KG1 (cell line): ENCODE measurements at regions not wholly inside any gene's neighbourhood (a gene's known extent, or its start where the extent isn't known, plus 50 kb on each side); places are given as distances from the start of the nearest gene placed in this dataset.
A peak's percentile ranks its signal among the peaks of the same experiment; 100 is the strongest.

Source experiments
- DNase-seq: peaks from one replicate; lab custom pipeline; 2025; lab: John Stamatoyannopoulos, UW

DNA sequence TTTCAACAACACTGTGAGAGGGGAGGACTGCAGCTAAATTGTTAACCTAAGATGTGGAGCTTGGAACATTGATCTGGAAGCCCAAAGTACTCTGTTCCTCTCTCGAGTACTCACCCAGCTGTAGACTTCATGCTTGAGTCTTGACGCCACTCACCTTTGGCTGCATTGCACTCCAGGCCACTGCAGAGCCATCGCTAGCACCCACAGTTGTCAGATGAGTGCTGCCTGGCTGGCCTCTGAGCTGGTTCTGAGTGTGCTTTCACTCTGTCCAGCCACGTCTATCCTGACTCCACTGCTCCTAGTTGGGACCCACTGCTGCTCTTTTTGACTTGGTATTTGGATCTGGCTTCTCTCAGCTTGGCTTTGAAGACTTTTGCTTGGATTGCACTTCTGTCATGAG, 552.1 kb downstream of the DCDC2C start:
- no peak for DNase-seq

DNA sequence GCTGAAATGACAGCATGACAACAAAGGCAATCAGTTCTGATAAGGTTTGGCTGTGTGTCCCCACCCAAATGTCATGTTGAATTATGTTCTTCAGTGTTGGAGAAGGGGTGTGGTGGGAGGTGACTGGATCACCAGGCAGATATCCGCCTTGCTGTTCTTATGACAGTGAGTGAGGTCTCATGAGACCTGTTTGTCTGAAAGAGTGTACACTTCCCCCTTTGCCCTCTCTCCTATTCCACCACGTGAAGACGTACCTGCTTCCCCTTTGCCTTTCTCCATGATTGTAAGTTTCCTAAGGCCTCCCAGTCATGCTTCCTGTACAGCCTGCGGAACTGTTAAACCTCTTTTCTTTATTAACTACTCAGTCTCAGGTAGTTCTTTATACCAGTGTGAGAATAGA, 553.0 kb downstream of the DCDC2C start:
- DNase-seq, result no peak

DNA sequence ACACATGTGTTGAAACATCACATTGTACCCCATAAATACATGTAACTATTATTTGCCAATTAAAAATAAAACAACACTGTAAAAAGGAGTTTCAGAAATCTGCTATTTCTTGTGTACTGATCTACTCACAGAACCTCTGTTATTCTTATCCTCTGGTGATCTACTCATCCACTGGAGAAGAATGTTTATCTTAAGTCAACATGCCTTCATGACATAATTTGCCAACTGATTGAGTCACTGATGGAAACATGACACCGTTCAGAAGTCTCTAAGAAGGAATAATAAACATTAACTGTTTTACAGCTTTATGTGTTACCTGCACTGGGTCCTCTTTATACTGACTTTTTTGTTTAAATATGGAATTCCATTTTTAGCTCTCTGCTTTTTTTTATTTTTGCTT, 555.2 kb downstream of the DCDC2C start:
- no peak for DNase-seq

DNA sequence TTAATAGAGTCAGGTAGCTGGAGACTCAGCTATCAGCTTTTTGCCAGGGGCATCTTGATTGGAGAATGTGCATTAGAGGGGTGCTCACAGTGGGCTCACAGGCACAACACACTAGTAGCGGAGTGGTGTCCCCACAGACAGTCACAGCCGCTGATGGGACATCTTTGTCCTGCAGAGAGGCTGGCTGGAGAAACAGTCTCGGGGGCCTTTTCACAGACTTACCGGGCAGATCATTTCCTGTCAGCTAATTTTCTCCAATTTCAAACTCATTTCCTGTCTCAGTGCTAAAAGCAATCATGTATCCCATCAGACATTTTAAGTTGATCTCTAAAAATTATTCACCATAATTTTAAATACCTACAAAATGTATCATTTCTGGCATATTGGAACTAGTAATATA, 562.6 kb downstream of the DCDC2C start:
- DNase-seq, result no peak

DNA sequence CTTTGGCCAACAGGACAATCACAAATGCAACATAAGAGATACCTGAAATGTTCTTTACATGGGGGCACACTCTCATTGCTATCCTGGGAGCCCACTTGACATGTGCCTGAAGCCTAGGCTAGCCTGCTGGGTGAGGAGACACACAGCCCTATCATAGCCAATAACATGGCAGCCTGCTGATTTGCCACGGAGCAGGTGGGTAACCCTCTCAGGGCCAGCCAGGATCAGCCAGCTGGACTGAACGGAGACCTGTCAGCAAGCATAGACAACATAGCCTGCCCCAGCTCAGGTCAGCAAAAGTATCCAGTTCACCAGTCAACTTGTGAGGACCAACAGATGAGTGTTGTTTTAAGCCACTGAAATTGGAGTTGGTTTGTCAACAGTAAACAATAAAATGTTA, 566.5 kb downstream of the DCDC2C start:
- DNase-seq, result no peak

DNA sequence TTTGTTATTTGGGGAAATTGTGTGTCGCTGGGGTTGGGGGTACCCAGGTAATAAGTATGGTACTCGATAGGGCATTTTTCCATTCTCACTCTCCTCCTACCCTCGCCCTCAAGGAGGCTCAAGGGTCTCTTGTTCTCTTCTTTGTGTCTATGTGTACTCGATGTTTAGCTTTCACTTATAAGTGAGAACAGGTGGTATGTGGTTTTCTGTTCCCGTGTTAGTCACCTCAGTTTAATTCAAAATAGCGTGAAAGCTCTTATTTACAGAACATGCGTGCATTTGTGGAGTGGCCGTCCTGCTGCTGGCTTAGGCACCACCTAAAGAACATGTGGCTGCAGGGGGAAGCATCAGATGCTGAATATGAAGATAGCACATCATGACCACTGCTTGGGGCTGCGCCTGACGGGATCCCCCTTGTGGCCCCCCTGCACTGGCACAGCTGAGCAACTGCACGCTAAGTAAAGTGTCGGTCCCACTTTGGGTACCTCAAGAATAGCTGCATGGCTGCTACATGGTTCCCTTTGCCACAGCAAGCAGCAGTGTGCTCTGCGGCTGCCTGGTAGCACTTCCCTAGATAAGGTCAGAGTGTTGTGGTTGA, 569.0 kb downstream of the DCDC2C start:
- no peak for DNase-seq

DNA sequence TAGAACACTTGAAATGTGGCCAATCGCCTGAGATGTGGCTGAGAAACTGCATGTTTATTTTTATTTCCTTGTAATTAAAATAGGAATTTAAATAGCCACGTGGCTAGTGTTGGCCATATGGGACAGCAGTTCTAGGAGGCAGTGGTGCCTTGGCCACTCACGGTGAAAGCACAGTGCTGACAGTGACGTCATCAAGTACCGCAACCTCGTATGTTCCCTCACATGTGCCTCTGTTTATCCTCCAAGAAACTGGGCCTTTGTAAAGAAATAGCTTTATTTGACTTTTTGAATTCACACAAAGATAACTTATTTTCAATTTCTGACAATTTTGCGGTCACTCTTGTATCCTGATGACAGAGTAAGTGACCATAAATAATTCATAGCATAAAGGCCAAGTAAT, 575.0 kb downstream of the DCDC2C start:
- DNase-seq, result no peak

DNA sequence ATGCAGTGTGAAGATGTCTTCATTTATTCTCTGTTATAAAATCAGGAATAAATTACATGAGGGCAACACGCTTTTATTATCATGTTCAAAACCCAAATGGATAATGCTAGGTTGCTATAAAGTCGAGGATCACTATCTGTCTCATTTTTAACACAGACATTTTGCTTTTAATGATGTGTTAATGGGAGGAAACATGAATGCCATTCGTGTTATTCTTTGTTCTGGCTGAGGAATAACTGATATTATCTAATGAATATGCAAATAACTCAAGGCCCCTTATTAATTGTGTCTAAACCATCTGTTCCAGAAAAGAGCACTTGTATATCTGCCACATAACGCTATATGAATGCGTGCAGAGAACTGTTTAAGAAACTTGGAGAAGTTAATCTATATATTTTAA, 576.1 kb downstream of the DCDC2C start:
- DNase-seq, result no peak

DNA sequence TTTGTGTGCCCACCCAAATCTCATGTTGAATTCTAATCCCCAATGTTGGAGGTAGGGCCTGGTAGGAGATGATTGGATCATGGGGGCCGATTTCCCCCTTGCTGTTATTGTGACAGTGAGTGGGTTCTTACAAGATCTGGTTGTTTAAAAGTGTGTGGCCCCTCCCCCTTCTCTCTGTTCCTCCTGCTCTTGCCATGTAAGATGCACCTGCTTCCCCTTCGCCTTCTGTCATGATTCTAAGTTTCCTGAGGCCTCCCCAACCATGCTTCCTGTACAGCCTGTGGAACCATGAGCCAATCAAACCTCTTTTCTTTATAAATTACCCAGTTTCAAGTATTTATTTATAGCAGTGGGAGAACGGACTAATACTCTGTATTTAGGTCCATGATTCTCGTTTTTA, 588.1 kb downstream of the DCDC2C start:
- no peak for DNase-seq

DNA sequence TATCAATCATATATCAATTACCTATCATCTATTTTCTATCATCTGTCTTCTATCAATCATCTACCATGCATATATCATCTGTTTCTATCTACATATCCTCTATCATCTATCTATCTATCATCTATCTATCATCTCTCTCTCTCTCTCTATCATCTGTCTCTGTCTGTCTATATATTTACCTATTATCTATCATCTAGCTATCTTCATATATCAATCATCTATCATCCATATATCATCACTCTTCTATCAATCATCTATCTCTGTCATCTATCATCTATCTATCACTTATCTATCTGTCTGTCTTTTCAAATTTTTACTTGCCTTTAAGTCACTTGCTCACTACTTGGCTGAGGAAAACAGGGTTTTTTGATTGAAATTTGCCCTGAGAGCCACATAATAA, 592.3 kb downstream of the DCDC2C start:
- no peak for DNase-seq

DNA sequence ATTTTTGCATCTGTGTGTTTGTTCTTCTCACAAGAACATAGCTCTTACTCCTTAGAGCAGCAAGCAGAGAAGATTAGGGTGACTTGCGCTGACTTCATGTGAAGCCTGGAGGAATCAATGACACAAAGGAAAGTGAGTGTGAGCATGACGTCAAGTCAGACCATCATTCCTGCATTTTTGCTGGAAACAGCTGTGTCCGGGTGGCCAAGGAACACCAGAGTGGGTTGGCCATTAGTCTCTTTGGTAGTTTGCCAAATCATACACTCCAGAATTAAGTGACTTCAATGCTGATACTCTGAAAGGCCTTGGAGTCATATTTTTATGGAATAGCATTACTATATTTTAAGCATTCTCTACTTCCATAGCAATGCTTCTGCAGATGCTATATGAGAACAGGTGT, 597.2 kb downstream of the DCDC2C start:
- DNase-seq, result no peak

DNA sequence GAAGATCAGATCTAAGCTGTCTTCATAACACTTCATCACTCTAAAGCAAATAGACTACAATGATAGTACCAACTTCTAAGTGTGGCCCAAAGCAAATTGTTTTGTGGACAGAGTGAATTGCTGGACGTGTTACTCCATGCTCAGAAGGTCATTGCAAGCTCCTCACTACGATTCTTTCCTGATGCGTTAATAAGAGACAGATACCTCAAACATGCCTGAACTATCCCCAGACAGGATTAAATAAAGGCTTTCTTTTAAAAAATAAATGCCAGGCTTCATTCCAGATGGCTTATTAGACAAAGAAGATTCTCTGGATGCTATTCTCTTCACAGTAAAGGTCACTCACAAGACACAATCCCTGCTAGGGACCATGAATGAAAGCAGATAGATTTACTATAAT, 621.2 kb downstream of the DCDC2C start:
- DNase-seq, result no peak

DNA sequence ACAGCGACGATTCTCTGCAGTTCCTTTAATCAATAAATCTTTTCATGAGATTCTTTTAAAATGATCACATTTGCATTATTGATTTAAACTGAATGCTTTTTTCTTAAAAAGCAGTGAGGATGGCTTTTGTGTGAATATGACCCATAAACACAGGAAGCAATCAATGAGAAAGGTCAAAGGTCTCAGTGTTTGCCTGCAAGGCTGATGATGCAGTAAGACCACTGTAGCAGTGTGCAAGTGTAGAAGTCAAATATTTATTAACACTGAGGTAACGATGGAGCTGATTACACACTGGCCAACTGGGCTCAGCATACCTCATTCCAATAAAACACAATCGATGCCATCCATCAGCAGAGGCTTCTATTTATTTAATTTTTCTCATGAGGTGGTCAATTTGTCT, 633.5 kb downstream of the DCDC2C start:
- no peak for DNase-seq

DNA sequence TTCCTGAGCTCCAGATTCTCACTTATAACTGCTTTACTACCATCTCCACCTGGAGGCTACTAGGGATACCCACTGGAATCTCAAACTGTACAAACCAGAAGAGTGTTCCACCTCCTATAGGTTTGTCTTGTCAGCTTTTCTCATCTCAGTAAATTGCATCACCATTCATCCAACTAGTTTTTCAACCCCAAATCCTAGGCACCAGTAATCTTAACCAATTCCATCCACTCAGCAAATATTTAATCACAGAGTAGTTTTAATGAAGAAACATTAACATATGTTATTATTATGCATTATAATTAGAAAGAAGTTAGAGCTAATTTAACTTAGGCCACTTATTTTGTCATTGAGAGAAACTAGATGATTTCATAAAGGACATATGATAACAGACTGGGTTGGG, 635.0 kb downstream of the DCDC2C start:
- DNase-seq, result no peak

DNA sequence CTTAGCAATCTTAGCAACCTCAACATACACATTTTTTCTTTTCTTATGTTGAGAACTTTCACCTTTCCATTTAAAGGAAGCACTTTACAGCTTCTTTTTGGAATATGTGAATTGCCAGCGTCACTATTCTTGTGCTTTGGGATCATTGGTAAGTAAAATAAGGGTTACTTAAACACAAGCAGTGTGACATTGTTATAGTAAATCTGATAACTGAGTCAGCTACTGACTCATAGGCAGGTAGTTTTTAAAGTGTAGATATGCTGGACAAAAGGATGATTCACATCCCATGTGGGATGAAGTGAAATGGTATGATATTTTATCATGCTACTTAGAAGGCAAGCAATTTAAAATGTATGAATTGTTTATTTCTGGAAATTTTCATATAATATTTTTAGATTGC, 637.2 kb downstream of the DCDC2C start:
- DNase-seq, result no peak

DNA sequence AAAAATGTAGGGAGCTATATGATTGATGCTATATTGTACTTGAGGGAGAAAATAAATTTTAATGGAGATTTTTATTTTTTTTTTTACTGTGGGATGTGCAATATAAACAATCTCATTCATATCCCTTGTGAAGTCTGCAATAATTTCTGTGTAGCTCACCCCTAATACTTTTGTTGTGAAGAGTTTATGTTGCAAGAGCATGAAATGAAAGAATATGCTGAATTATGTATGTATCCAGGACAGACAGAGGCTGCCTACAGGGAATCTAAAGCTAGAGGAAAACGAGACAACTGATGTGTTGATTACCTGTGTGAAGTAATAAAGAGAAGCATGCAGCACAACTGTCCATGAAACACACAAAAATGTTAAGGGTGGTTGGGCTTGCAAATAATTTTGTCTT, 643.3 kb downstream of the DCDC2C start:
- no peak for DNase-seq

DNA sequence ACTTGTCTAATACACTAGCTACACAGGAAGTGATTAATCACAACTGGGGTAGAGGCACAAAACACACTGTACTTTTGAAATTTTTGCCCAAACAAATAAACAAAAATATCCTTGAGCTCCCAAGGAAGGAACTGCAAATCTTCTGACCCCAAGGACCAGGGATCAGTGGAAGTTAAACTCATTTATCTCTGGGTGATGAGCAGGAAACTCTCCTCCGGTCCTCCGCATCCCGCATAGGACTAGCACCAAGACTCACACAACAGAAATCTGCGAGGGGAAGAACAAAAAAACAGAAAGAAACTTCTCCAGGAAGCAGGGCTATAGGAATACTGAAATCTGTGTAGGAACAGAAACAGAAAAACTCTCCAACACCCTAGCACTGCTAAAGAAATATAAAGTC, 650.3 kb downstream of the DCDC2C start:
- DNase-seq, result no peak

DNA sequence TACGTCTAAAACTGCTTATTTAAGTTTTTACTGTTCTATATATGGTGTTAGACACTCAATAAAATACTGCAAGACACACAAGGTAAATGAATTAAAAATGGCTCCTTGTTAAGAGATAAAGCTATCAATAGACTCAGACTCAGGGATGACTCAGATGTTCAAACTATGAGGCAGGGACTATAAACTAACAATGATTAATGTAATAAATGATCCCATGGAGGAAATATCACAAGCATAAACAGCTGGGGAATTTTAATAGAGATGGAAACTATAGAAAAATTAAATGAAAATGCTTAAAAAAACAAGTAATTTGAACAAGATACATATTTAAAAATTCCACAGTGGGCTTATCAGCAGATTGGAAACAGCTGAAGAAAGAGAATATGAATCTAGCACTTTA, 650.8 kb downstream of the DCDC2C start:
- DNase-seq, result no peak

DNA sequence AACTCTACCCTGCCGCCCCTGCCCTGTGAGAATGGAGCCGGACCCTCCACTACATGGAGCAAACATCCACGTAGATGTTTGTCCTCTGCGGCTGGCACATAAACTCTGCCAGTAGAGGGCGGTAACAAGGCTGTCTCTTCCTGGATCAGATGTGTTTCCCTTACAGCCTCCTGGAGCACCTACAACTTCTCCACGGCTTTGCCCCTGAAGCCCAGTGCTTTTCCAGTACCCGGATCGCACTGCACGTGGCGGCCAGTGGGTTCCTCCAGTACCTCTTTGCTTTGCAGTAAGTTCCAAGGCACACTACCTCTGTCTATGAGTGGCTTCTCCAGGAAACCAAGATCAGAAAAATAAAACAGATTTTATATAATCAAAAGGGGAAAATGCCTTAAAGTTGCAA, 651.3 kb downstream of the DCDC2C start:
- DNase-seq, result peak; percentile 10

DNA sequence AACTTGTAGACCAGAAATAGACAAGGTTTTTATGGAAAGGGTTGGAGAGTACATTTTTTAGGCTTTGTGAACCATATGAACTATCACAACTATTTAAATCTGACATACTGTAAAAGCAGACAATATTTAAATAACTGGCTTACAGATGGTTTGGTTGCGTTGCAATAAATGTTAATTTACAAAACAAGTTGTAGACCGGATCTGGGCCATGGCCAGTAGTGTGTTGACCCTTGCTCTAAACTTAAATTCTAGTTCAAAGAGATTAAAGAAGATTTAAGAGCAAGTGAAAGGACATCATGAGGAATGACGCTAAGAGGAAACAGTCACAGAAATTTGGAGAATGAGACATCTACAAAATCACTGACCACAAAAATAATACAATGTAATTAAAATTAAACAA, 652.7 kb downstream of the DCDC2C start:
- no peak for DNase-seq

DNA sequence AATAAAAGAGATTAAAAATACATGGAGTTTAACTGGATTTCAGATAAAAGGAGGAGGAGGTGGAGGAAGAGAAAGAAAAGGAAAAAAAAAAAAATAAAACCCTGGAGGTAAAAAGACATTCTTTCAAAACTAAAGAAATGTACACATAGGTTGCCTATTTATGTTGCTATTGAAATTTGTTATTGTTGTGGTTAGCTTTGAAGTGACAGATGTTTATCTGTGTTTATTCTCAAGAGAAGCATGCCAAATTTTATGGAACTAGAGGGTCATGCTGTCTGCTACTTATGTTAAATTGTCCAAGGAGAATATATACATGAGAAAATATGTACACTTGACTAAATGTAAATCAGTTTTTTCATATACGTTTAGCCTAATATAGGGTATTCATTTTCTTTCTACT, 653.2 kb downstream of the DCDC2C start:
- no peak for DNase-seq

DNA sequence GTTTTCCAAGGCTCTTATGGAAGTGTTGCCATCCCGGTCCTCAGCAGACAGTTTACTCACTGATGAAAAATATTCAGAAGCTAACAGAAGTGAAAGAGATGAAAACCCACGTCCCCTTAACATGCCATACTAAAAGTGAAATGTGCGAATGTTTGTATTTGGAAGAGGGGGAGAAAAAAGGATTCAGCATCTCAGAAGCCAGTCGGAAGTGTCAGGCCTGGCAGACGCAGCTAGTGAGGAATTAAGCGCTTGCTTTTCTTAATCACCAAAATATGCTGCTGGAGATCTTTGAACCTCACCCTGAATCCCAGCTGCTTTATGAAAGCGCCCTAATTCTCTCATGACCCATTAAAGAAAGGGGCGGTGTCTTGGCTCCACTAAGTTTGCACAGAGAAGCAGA, 653.7 kb downstream of the DCDC2C start:
- no peak for DNase-seq

DNA sequence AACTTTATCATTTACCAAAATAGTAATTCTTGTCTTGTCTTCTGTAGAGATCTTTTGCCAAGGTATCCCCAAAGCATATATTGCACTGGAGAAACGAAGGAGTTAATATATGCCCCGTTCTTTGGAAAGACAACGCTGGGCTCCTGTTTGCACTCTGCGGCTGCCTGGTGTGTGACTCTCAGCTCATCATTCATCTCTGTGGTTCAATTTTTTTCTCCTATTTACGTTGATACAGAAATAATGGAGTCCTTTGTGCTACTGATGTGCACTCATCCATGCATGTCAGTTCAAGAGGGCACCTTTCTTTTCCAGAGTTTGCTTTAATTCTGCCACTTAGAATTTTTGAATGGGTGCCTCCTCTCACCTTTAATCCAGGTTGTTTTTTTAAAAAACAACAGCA, 655.5 kb downstream of the DCDC2C start:
- DNase-seq, result no peak

DNA sequence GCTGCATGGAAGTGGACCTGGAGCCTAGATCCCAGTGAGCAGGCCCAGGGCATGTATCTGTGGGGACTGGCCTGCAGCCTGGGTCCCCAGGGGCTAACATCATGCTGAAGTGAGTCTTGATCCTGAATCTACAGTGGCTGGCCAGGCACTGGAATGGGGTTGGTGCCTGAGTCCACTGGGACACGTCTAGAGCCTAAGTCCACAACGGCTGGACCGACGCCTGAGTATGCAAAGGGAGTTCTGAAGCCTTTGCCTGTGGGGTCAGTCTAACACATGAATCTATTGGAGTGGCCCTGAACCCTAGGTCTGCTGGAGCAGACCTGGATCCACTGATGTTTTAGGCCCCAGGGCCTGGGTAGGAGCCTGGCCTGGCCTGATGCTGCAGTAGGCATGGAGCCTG, 665.5 kb downstream of the DCDC2C start:
- DNase-seq, result no peak

DNA sequence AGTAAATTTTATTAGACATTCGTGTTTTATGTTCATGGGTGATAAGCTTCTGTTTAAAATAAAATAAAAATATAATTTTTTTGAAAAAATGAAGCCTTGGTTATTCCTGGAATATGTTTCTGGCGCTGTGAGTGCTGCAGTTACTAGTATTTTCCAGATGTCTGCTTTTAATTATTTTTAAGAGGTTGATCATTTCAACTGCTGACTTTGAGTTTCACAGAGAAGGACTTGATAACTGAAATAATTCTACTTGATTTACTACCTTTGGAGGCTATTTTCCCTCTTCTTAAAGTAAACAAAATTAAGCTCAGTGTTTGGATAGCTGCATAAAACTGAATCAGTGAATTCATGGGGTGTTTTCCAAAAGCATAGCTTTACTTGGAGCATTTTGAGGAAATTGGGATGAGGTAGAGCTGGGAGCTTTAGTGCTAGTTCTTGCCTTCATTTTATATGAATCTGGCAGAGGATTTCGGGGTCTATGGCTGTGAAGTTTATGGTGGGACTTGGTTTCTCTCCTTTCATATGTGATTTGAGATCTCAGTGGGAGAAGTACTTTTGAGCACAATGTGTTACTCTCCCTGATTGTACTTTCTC, 666.5 kb downstream of the DCDC2C start:
- no peak for DNase-seq
